ENCODE measurements at regions not wholly inside any gene's neighbourhood (a gene's known extent, or its start where the extent isn't known, plus 50 kb on each side); places are given as distances from the start of the nearest gene placed in this dataset.
"Not testable (repeated sequence)": the region's sequence is repeated elsewhere in the genome, so short reads cannot be mapped to it uniquely, and the experiment has no call there.

- ChIA-PET CTCF (no interaction called here), POLR2A (no interaction called here)
- ATAC-seq (no peak), DNase-seq (no peak)
- H3K4me3 Mint-ChIP-seq: no peak overlapping the region
- H3K9me3 Mint-ChIP-seq: no peaks in the 10 kb centered on the region
- peaks cover 22% of the 10 kb centered on the region for H3K27me3 Mint-ChIP-seq
- no peak for TF ChIP-seq CTCF (IDR thresholded peaks at IDR 0.05)
- H3K4me1 Mint-ChIP-seq (ENCODE audit: low read depth): no peaks in the 10 kb centered on the region
- intact Hi-C loops (cut with micrococcal nuclease): no loop called here
- H3K27ac Mint-ChIP-seq: no peak overlapping the region
- no peaks in the 10 kb centered on the region for H3K36me3 Mint-ChIP-seq (ENCODE audit: low read depth)
Measured at GRCh38 chr2:15822151-15823044, 118.0 kb upstream of the MYCN start.

DNA sequence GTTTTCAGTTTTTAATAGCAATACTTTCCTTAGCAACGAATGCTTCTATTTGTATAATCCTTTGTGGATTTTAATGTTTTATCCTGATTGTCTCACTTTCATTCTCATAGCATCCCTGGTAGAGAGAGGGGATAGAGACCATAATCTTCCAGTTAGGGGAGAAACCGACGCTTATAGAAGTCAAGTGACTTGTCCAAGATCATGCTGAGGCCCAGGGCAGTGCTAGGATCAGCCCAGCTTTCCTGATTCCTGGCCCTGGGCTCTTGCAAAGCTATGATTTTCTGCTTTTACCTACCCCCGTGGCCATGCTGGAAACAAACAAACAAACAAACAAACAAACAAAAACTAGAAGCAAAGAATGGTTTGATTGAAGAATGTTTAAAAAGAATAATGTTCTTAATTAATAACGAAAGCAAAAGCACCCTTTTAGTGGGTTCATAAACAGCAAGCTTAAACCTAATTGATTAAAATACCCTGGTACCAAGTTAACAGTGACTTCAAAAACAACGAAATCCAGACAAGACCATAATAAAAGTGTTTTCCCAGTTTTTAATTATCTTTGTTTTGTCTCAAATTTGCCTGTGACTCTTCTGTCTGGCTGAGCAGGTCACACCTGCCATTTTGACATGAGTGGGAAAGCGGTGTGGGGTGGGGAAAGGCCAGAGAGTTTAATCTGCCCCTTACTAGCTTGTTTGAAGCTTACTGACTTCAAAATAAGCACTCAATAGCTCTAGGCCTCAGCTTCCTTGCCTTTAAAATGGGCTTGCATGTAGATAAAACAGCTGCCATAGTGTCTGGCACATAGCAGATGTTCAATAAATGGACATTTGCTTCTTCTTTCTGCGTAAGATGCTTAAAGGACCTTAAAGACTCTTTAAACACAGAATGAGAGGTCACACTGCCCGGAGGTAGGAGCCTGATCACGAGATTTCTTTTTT lies 116.6 kb upstream of the MYCN start:
- ATAC-seq (no peak), DNase-seq (no peak)
- H3K4me3 Mint-ChIP-seq: no peak overlapping the region
- H3K36me3 Mint-ChIP-seq (ENCODE audit: low read depth): no peaks in the 10 kb centered on the region
- POLR2A ChIA-PET: no interaction called here
- no peak for TF ChIP-seq CTCF (IDR thresholded peaks at IDR 0.05)
- H3K27me3 Mint-ChIP-seq: peaks cover 11% of the 10 kb centered on the region
- H3K4me1 Mint-ChIP-seq (ENCODE audit: low read depth): no peaks in the 10 kb centered on the region
- no peak overlapping the region for H3K27ac Mint-ChIP-seq
- intact Hi-C loops (cut with micrococcal nuclease): no loop called here
- no peaks in the 10 kb centered on the region for H3K9me3 Mint-ChIP-seq
- CTCF ChIA-PET: interaction anchor here (0.6 kb wide), 1 partner anchor 24 kb away, joined by 3 read pairs; no protein-coding TSS in a partner anchor

DNA sequence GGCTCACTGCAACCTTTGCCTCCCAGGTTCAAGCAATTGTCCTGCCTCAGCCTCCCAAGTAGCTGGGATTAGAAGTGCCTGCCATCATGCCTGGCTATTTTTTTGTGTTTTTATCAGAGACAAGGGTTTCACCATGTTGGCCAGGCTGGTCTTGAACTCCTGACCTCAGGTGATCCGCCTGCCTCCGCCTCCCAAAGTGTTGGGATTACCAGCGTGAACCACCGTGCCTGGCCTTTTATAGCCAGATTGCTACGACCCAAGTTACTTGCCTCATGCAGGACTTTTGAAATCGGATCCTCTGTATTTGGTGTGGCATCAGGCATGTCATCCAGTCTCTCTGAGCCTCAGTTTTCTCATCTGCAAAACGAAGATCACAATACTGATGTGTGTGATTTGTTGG lies 115.9 kb upstream of the MYCN start:
- DNase-seq; H3K4me1 Mint-ChIP-seq (ENCODE audit: low read depth); H3K9me3 Mint-ChIP-seq; ATAC-seq; H3K27ac Mint-ChIP-seq; H3K27me3 Mint-ChIP-seq; H3K4me3 Mint-ChIP-seq; POLR2A ChIA-PET; H3K36me3 Mint-ChIP-seq (ENCODE audit: low read depth); intact Hi-C loops (cut with micrococcal nuclease): not testable (repeated sequence)
- CTCF ChIA-PET: interaction anchor here (0.6 kb wide), 2 partner anchors 24 to 496 kb away, joined by 3 read pairs; no protein-coding TSS in a partner anchor

- no peak overlapping the region for H3K27ac Mint-ChIP-seq
- ChIA-PET POLR2A (no interaction called here), CTCF (interaction anchor here (0.6 kb wide), 1 partner anchor 495 kb away, joined by 3 read pairs; no protein-coding TSS in a partner anchor)
- H3K4me3 Mint-ChIP-seq: no peak overlapping the region
- no peaks in the 10 kb centered on the region for H3K27me3 Mint-ChIP-seq
- no peaks in the 10 kb centered on the region for H3K4me1 Mint-ChIP-seq (ENCODE audit: low read depth)
- no peaks in the 10 kb centered on the region for H3K36me3 Mint-ChIP-seq (ENCODE audit: low read depth)
- H3K9me3 Mint-ChIP-seq: no peaks in the 10 kb centered on the region
- ATAC-seq (no peak), DNase-seq (no peak)
- intact Hi-C loops (cut with micrococcal nuclease): no loop called here
- no peak for TF ChIP-seq CTCF (IDR thresholded peaks at IDR 0.05)
Measured at GRCh38 chr2:15825276-15825980, 114.9 kb upstream of the MYCN start.

GRCh38 chr2:15826273-15826717 lies 114.1 kb upstream of the MYCN start:
- TF ChIP-seq CTCF (IDR thresholded peaks at IDR 0.05): no peak
- DNase-seq (no peak), ATAC-seq (no peak)
- POLR2A ChIA-PET: no interaction called here
- H3K9me3 Mint-ChIP-seq: no peaks in the 10 kb centered on the region
- H3K4me3 Mint-ChIP-seq: no peak overlapping the region
- CTCF ChIA-PET: no interaction called here
- H3K27ac Mint-ChIP-seq: no peak overlapping the region
- no peaks in the 10 kb centered on the region for H3K4me1 Mint-ChIP-seq (ENCODE audit: low read depth)
- no peaks in the 10 kb centered on the region for H3K27me3 Mint-ChIP-seq
- intact Hi-C loops (cut with micrococcal nuclease): no loop called here
- H3K36me3 Mint-ChIP-seq (ENCODE audit: low read depth): no peaks in the 10 kb centered on the region

All from activated CD8-positive, alpha-beta T cell treated with anti-CD3 and anti-CD28 coated beads for 36 hours (primary cell).